Upper lobe of left lung (tissue), 6 donors: ENCODE measurements at regions not wholly inside any gene's neighbourhood (a gene's known extent, or its start where the extent isn't known, plus 50 kb on each side); places are given as distances from the start of the nearest gene placed in this dataset.
A peak's percentile ranks its signal among the peaks of the same experiment; 100 is the strongest.
"Not testable (repeated sequence)": the region's sequence is repeated elsewhere in the genome, so short reads cannot be mapped to it uniquely, and the experiment has no call there.

Source experiments
- ATAC-seq, 2 donors: fragments of 200-7000 bp; cut with Tn5 transposase; one replicate each; pipeline ENCODE4 v1.9.1; 2022; ENCODE audit warnings: mild to moderate bottlenecking in 2 of 2, moderate library complexity in 2 of 2; ENCODE audit not compliant: low FRiP score in 2 of 2
- DNase-seq, 2 donors: peaks; one replicate each; pipeline ENCODE4 v3.0.0-alpha.2; 2019 to 2020
- H3K27ac ChIP-seq, 4 donors: fragments of 200-600 bp; sonication (generic); one replicate each; pipeline ENCODE4 v1.5.1; 2016 to 2019
- H3K27me3 ChIP-seq, 4 donors: fragments of 200-600 bp; sonication (generic); one replicate each; pipeline ENCODE4 v1.5.1; 2017 to 2019
- H3K36me3 ChIP-seq, 4 donors: fragments of 200-600 bp; sonication (generic); one replicate each; pipeline ENCODE4 v1.5.1; 2016 to 2019
- H3K4me1 ChIP-seq, 4 donors: fragments of 200-600 bp; sonication (generic); one replicate each; pipeline ENCODE4 v1.5.1; 2018 to 2019
- H3K4me3 ChIP-seq, 4 donors: fragments of 200-600 bp; sonication (generic); one replicate each; pipeline ENCODE4 v1.5.1; 2017 to 2019; ENCODE audit warnings: mild to moderate bottlenecking in 2 of 4, moderate library complexity in 1 of 4
- H3K9me3 ChIP-seq, 4 donors: fragments of 200-600 bp; sonication (generic); one replicate each; pipeline ENCODE4 v1.5.1; 2018 to 2019
- CTCF ChIP-seq, 6 experiments: fragments of 450-650 bp in 4 of 6; fragments of 200-600 bp in 2 of 6; sonication (generic) in 2 of 6; IDR thresholded peaks; one replicate each; pipeline ENCODE4 v1.5.1; 2016 to 2019; ENCODE audit warnings: antibody characterized with exemption in 6 of 6
- EP300 ChIP-seq, 4 donors: sonication (generic); formaldehyde crosslinking; IDR thresholded peaks; one replicate each; pipeline ENCODE4 v1.5.1; 2017; ENCODE audit warnings: antibody characterized with exemption in 4 of 4, control low read depth in 2 of 4
- POLR2A ChIP-seq, 4 donors: fragments of 450-650 bp; IDR thresholded peaks; one replicate each; pipeline ENCODE4 v1.5.1; 2016 to 2017; ENCODE audit warnings: antibody characterized with exemption in 4 of 4, mild to moderate bottlenecking in 2 of 4
- POLR2AphosphoS5 ChIP-seq, 2 donors: sonication (generic); formaldehyde crosslinking; IDR thresholded peaks; one replicate each; pipeline ENCODE4 v1.5.1; 2017; ENCODE audit warnings: antibody characterized with exemption in 2 of 2
- WGBS, 2 donors: methylation state at CpG; one replicate each; pipeline ENCODE4 v1.1.5; 2017 to 2018; 5-methylcytosine and 5-hydroxymethylcytosine counted together
- donor health status: DM: no; HTN: no; CAD: no; lungs with moderate emphysema.
- donor health status: DM: no; HTN: yes; CAD: no; lungs with severe emphysema.

- ATAC-seq, result peak in 1 of 2 donors; percentile 28
- H3K27ac ChIP-seq, result peak overlapping the region in 1 of 4 donors; percentile 20
These were observed 121.1 kb upstream of the SLC4A4 start for GRCh38 chr4:71217688-71218087.

DNA sequence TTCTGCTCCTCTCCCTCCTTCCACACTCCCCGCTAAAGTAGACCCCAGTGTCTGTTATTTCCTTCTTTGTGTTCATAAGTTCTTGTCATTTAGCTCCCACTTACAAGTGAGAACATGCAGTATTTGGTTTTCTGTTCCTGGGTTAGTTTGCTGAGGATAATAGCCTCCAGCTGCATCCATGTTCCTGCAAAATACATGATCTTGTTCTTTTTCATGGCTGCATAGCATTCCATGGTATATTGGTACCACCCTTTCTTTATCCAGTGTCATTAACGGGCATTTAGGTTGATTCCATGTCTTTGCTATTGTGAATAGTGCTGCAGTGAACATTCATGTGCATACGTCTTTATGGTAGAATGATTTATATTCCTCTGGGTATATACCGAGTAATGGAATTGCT lies 118.0 kb upstream of the SLC4A4 start:
- not testable (repeated sequence) for H3K27ac ChIP-seq, H3K27me3 ChIP-seq, H3K4me1 ChIP-seq, H3K36me3 ChIP-seq, ATAC-seq, H3K9me3 ChIP-seq, H3K4me3 ChIP-seq, DNase-seq
- 92 to 93% methylated on average over 4 of the region's 4 CpGs for WGBS, 2 donors

More at GRCh38 chr4:71217688-71218087, 121.1 kb upstream of the SLC4A4 start:
- DNase-seq, result no peak
- Histone ChIP-seq H3K27me3 (no peaks in the 10 kb centered on the region), H3K36me3 (no peaks in the 10 kb centered on the region), H3K4me1 (peaks cover 0 to 8% (median 3%) of the 10 kb centered on the region in 4 donors), H3K4me3 (no peak overlapping the region), H3K9me3 (no peaks in the 10 kb centered on the region)
- TF ChIP-seq EP300 (IDR thresholded peaks at IDR 0.05), result no peak

GRCh38 chr4:71221510-71222466 lies 117.0 kb upstream of the SLC4A4 start:
- ATAC-seq, result no peak
- Histone ChIP-seq H3K9me3 (no peaks in the 10 kb centered on the region), H3K27me3 (no peaks in the 10 kb centered on the region), H3K36me3 (no peaks in the 10 kb centered on the region), H3K27ac (no peak overlapping the region), H3K4me3 (no peak overlapping the region), H3K4me1 (peaks cover 0 to 8% (median 3%) of the 10 kb centered on the region in 4 donors)
- TF ChIP-seq POLR2A (IDR thresholded peaks at IDR 0.05), result no peak
- TF ChIP-seq EP300 (IDR thresholded peaks at IDR 0.05), result no peak
- TF ChIP-seq POLR2AphosphoS5 (IDR thresholded peaks at IDR 0.05), result no peak
- no peak for TF ChIP-seq CTCF (IDR thresholded peaks at IDR 0.05)
- WGBS, 2 donors, result 84 to 86% methylated on average over 6 of the region's 6 CpGs
- no peak for DNase-seq

- H3K9me3 ChIP-seq, result no peaks in the 10 kb centered on the region
- H3K36me3 ChIP-seq, result no peaks in the 10 kb centered on the region
- no peak for TF ChIP-seq POLR2AphosphoS5 (IDR thresholded peaks at IDR 0.05)
- no peak for TF ChIP-seq POLR2A (IDR thresholded peaks at IDR 0.05)
- TF ChIP-seq EP300 (IDR thresholded peaks at IDR 0.05), result no peak
- no peak for TF ChIP-seq CTCF (IDR thresholded peaks at IDR 0.05)
- H3K27ac ChIP-seq, result no peak overlapping the region
- 88 to 90% methylated on average over 2 of the region's 2 CpGs for WGBS, 2 donors
- no peaks in the 10 kb centered on the region for H3K27me3 ChIP-seq
- DNase-seq, result no peak
- peaks cover 0 to 6% (median 2%) of the 10 kb centered on the region in 4 donors for H3K4me1 ChIP-seq
- no peak for ATAC-seq
- no peak overlapping the region for H3K4me3 ChIP-seq
These were observed 116.2 kb upstream of the SLC4A4 start for GRCh38 chr4:71222661-71223060.

GRCh38 chr4:71229477-71230270 lies 109.1 kb upstream of the SLC4A4 start:
- Histone ChIP-seq H3K27me3 (no peaks in the 10 kb centered on the region), H3K27ac (peak overlapping the region in 1 of 4 donors; percentile 23), H3K4me3 (no peak overlapping the region), H3K4me1 (peaks cover 6 to 35% (median 19%) of the 10 kb centered on the region in 4 donors), H3K9me3 (no peaks in the 10 kb centered on the region), H3K36me3 (no peaks in the 10 kb centered on the region)
- ATAC-seq (peak in 1 of 2 donors; percentile 72), DNase-seq (peak in 1 of 2 donors; percentile 42)
- 23 to 26% methylated on average over 9 of the region's 9 CpGs for WGBS, 2 donors
- TF ChIP-seq POLR2A (IDR thresholded peaks at IDR 0.05) (no peak), POLR2AphosphoS5 (IDR thresholded peaks at IDR 0.05) (no peak), EP300 (IDR thresholded peaks at IDR 0.05) (no peak), CTCF (IDR thresholded peaks at IDR 0.05) (peak; percentile 13 to 60 (median 52))
